Breast epithelium (tissue), 3 donors: ENCODE measurements at regions not wholly inside any gene's neighbourhood (a gene's known extent, or its start where the extent isn't known, plus 50 kb on each side); places are given as distances from the start of the nearest gene placed in this dataset.

ENCODE experiments used
- CTCF ChIP-seq, 3 donors: fragments of 450-650 bp; IDR thresholded peaks; one replicate each; pipeline ENCODE4 v1.5.1; 2016 to 2017; ENCODE audit warnings: antibody characterized with exemption in 3 of 3, mild to moderate bottlenecking in 3 of 3, moderate library complexity in 3 of 3
- POLR2A ChIP-seq: fragments of 450-650 bp; IDR thresholded peaks from one replicate; pipeline ENCODE4 v1.6.1; 2016; ENCODE audit warnings: antibody characterized with exemption, mild to moderate bottlenecking, moderate library complexity

GRCh38 chr14:101128478-101129321 lies 225.2 kb upstream of the RTL1 start:
- TF ChIP-seq CTCF (IDR thresholded peaks at IDR 0.05) (no peak), POLR2A (no peak)
